HepG2 (cell line): ENCODE measurements at regions not wholly inside any gene's neighbourhood (a gene's known extent, or its start where the extent isn't known, plus 50 kb on each side); places are given as distances from the start of the nearest gene placed in this dataset.

Experiments used
- ATAC-seq: fragments of 200-7000 bp; cut with Tn5 transposase; 3 replicates; pipeline ENCODE4 v1.9.1; 2020; ENCODE audit warnings: mild to moderate bottlenecking, moderate library complexity
- BruUV-seq: library from RNA; stranded (reverse); fragments of 400-500 nt; replicated peaks from 2 replicates; lab custom pipeline; 2021; lab: Mats Ljungman, UMichigan
- CTCF ChIA-PET: fragments of 300-600 bp; formaldehyde crosslinking; extraction: SDS; loops from one replicate; lab custom pipeline; 2021; ENCODE audit warnings: low total read pairs, inconsistent platforms, low intra/inter-chr PET ratio; lab: Yijun Ruan, JAX
- POLR2A ChIA-PET: fragments of 350-600 bp; sonication (Branson Sonifier 250); formaldehyde crosslinking; loops from one replicate; lab custom pipeline; 2020; ENCODE audit warnings: antibody characterized with exemption, inconsistent platforms; lab: Yijun Ruan, JAX
- DNase-seq: peaks from one replicate; pipeline ENCODE4 v3.0.0-alpha.2; 2015; ENCODE audit warnings: low spot score
- FAIRE-seq: peaks from 3 replicates; lab custom pipeline; 2011; peaks lifted over from hg19 to GRCh38; lab: Jason Lieb, UNC
- H2AFZ ChIP-seq: one replicate; pipeline ENCODE4 v1.6.1; 2011; ENCODE audit warnings: low read length, inconsistent platforms
- H3K27ac ChIP-seq: fragments of 300-600 bp; 3 replicates; pipeline ENCODE4 v1.8.0; 2011; ENCODE audit warnings: mixed run types, mild to moderate bottlenecking, mixed read lengths, low read length, inconsistent platforms; ENCODE audit not compliant: insufficient read depth; ENCODE audit errors: extremely low read length
- H3K27me3 ChIP-seq, 2 experiments: fragments of 200-600 bp in 1 of 2; 2 replicates in 1 of 2; 3 replicates in 1 of 2; pipeline versions ENCODE4 v1.6.0 to v1.8.0; 2011; ENCODE audit warnings: low read length in 2 of 2, mild to moderate bottlenecking in 2 of 2, moderate library complexity in 2 of 2, inconsistent platforms in 1 of 2; ENCODE audit not compliant: insufficient read depth in 2 of 2, control insufficient read depth in 1 of 2
- H3K36me3 ChIP-seq, 2 experiments: fragments of 200-600 bp in 1 of 2; replicated peaks in 1 of 2; 2 replicates in 1 of 2; 3 replicates in 1 of 2; pipeline versions ENCODE4 v1.5.1 to v1.8.0; 2011; ENCODE audit warnings: low read length in 2 of 2, inconsistent platforms in 1 of 2; ENCODE audit not compliant: insufficient read depth in 2 of 2, control insufficient read depth in 1 of 2
- H3K4me1 ChIP-seq: 2 replicates; pipeline ENCODE4 v1.5.1; 2012; ENCODE audit warnings: low read length, inconsistent platforms; ENCODE audit not compliant: insufficient read depth
- H3K4me2 ChIP-seq: 2 replicates; pipeline ENCODE4 v1.6.0; 2011; ENCODE audit warnings: low read depth, low read length, inconsistent platforms
- H3K4me3 ChIP-seq, 3 experiments: fragments of 200-600 bp in 1 of 3; sonication (generic), shearing (Covaris generic) in 1 of 3; replicated peaks in 1 of 3; 2 replicates each; pipeline ENCODE4 v1.5.1; 2011 to 2016; ENCODE audit warnings: low read length in 3 of 3, inconsistent platforms in 2 of 3, low read depth in 2 of 3, mild to moderate bottlenecking in 2 of 3, control low read depth in 1 of 3, mixed read lengths in 1 of 3; ENCODE audit not compliant: insufficient read depth in 1 of 3
- H3K79me2 ChIP-seq: one replicate; pipeline ENCODE4 v1.6.1; 2011; ENCODE audit warnings: low read length, inconsistent platforms; ENCODE audit not compliant: insufficient read depth
- H3K9ac ChIP-seq: 2 replicates; pipeline ENCODE4 v1.6.0; 2011; ENCODE audit warnings: mild to moderate bottlenecking, low read depth, low read length, inconsistent platforms; ENCODE audit not compliant: insufficient read depth
- H3K9me3 ChIP-seq: 2 replicates; pipeline ENCODE4 v1.5.1; 2012; ENCODE audit warnings: mild to moderate bottlenecking, low read length
- H4K20me1 ChIP-seq: 2 replicates; pipeline ENCODE4 v1.6.0; 2011; ENCODE audit warnings: inconsistent platforms, mild to moderate bottlenecking, low read length, moderate library complexity; ENCODE audit not compliant: insufficient read depth
- CEBPB ChIP-seq: IDR thresholded peaks from 2 replicates; pipeline ENCODE4 v1.6.1; 2011; ENCODE audit warnings: low read depth, low read length, improper control_type of control experiment, borderline replicate concordance
- SOX6 ChIP-seq, 2 experiments: fragments of 450-650 bp in 1 of 2; sonication (generic) in 1 of 2; formaldehyde crosslinking in 1 of 2; IDR thresholded peaks; 2 replicates each; pipeline versions ENCODE4 v1.4.0 to v1.6.1; 2017 to 2020; ENCODE audit warnings: antibody characterized with exemption in 1 of 2, mild to moderate bottlenecking in 1 of 2, missing genetic modification reagents in 1 of 2
- ZNF761 ChIP-seq: sonication (generic); formaldehyde crosslinking; conservative IDR thresholded peaks from 2 replicates; pipeline ENCODE4 v1.4.0; 2020; ENCODE audit warnings: mild to moderate bottlenecking, missing genetic modification reagents
- WGBS: methylation state at CpG from one replicate; pipeline ENCODE4 v1.1.6; 2017; ENCODE audit warnings: low lambda C conversion rate; 5-methylcytosine and 5-hydroxymethylcytosine counted together
- in situ Hi-C: cut with HindIII; loops from 2 replicates; pipeline ENCODE4 v1.10.0; 2017; ENCODE audit warnings: low pct_unique_long_range_greater_than_20kb; ENCODE audit not compliant: extremely low pct_ligation_motif_present
- intact Hi-C: fragments of 100-400 bp; cut with micrococcal nuclease; formaldehyde crosslinking; loops from one replicate; pipeline ENCODE4 v1.10.0; 2022; ENCODE audit not compliant: unreplicated experiment

DNA sequence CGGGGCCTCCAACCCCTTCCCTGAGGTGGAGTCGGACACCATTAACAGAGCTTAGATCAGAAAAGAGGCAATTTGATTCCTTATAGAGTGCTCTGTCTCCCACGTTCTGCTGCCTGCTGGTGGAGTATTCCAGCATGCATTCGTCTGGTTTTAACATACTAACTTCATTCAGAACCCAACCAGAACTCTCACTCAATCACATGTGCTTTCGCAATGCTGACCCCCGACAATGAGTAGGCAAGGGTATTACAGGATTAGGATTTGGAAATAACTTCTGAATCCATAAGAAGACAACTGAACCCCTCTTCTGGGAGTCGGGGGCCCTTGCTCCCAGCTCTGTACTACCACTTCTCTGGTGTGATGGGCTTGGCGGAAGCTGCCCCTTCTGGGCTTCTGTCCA lies 55.7 kb upstream of the HABP2 start:
- WGBS, result 33% methylated on average over 6 of the region's 8 CpGs
- DNase-seq (no peak), FAIRE-seq (no peak), ATAC-seq (no peak)
- Histone ChIP-seq H3K4me3 (no peak overlapping the region), H3K4me1 (no peaks in the 10 kb centered on the region), H3K79me2 (no peaks in the 10 kb centered on the region), H3K9me3 (no peaks in the 10 kb centered on the region), H3K36me3 (no peaks in the 10 kb centered on the region), H4K20me1 (no peaks in the 10 kb centered on the region), H3K9ac (no peak overlapping the region), H3K4me2 (no peak overlapping the region), H3K27ac (no peak overlapping the region), H3K27me3 (peaks cover 2 to 3% of the 10 kb centered on the region in 2 experiments; a peak in 2 of 5 replicates), H2AFZ (no peak overlapping the region)
- in situ Hi-C loops (no loop called here), intact Hi-C loops (no loop called here)
- CTCF ChIA-PET, result no interaction called here
- no TSS peak for BruUV-seq
- POLR2A ChIA-PET, result no interaction called here
- peak; percentile 24; the same call in 1 of the 2 replicates for TF ChIP-seq CEBPB
- no peak for TF ChIP-seq ZNF761 (CRISPR knock-in tag)

GRCh38 chr10:113498997-113499396 lies 53.9 kb upstream of the HABP2 start:
- H3K27ac ChIP-seq, result no peak overlapping the region
- H3K9me3 ChIP-seq, result no peaks in the 10 kb centered on the region
- intact Hi-C loops (no loop called here), in situ Hi-C loops (no loop called here)
- ATAC-seq, result no peak
- no peaks in the 10 kb centered on the region for H3K79me2 ChIP-seq
- ChIA-PET POLR2A (no interaction called here), CTCF (no interaction called here)
- no peak overlapping the region for H2AFZ ChIP-seq
- FAIRE-seq, result no peak
- DNase-seq, result no peak
- H3K9ac ChIP-seq, result no peak overlapping the region
- TF ChIP-seq CEBPB (peak; percentile 48), SOX6 (IDR thresholded peaks at IDR 0.05) (no peak), SOX6 (CRISPR knock-in tag; IDR thresholded peaks at IDR 0.05) (no peak)
- no peaks in the 10 kb centered on the region for H3K4me1 ChIP-seq
- no peaks in the 10 kb centered on the region for H4K20me1 ChIP-seq
- H3K4me2 ChIP-seq, result no peak overlapping the region
- BruUV-seq, result no TSS peak
- WGBS, result 4% methylated on average over 4 of the region's 4 CpGs
- no peaks in the 10 kb centered on the region for H3K36me3 ChIP-seq
- H3K27me3 ChIP-seq, result peaks cover 2 to 3% of the 10 kb centered on the region in 2 experiments; a peak in 2 of 5 replicates
- no peak overlapping the region for H3K4me3 ChIP-seq
